B cell (primary cell): ENCODE measurements at regions not wholly inside any gene's neighbourhood (a gene's known extent, or its start where the extent isn't known, plus 50 kb on each side); places are given as distances from the start of the nearest gene placed in this dataset.
A peak's percentile ranks its signal among the peaks of the same experiment; 100 is the strongest.

Source experiments
- ATAC-seq: fragments of 200-7000 bp; cut with Tn5 transposase; one replicate; pipeline ENCODE4 v1.10.0; 2021; ENCODE audit warnings: low read depth, mild to moderate bottlenecking, moderate number of reproducible peaks, moderate library complexity
- CTCF ChIA-PET: fragments of 350-600 bp; sonication (Branson Sonifier 250); formaldehyde crosslinking; loops from one replicate; lab custom pipeline; 2021; ENCODE audit warnings: antibody characterized with exemption, inconsistent platforms; lab: Charles Lee
- POLR2A ChIA-PET: fragments of 350-600 bp; sonication (Branson Sonifier 250); formaldehyde crosslinking; loops from one replicate; lab custom pipeline; 2021; ENCODE audit warnings: antibody characterized with exemption; lab: Charles Lee
- DNase-seq: peaks from one replicate; pipeline ENCODE4 v3.0.0; 2013
- H2AFZ ChIP-seq: 2 replicates; pipeline ENCODE4 v1.6.1; 2012; ENCODE audit warnings: mild to moderate bottlenecking, low read depth, low read length; ENCODE audit not compliant: insufficient read depth, poor library complexity, severe bottlenecking
- H3K27ac ChIP-seq, 2 donors: 1 replicate in 1 of 2; 2 replicates in 1 of 2; pipeline ENCODE4 v1.5.1; 2012 to 2013; ENCODE audit warnings: low read length in 2 of 2, mild to moderate bottlenecking in 2 of 2, moderate library complexity in 1 of 2
- H3K27me3 ChIP-seq, 4 experiments: fragments of 200-600 bp in 1 of 4; sonication (generic) in 1 of 4; replicated peaks in 1 of 4; 1 replicate in 2 of 4; 2 replicates in 2 of 4; pipeline versions ENCODE4 v1.6.1 to v1.7.0; 2013 to 2016; ENCODE audit warnings: low read length in 3 of 4, mild to moderate bottlenecking in 2 of 4, mixed read lengths in 1 of 4, moderate library complexity in 1 of 4; ENCODE audit not compliant: insufficient read depth in 4 of 4, control insufficient read depth in 3 of 4; ENCODE audit errors: control extremely low read depth in 1 of 4
- H3K36me3 ChIP-seq, 2 experiments: replicated peaks in 1 of 2; 1 replicate in 1 of 2; 2 replicates in 1 of 2; pipeline versions ENCODE4 v1.6.1 to v1.7.1; 2013; ENCODE audit warnings: low read length in 1 of 2; ENCODE audit not compliant: insufficient read depth in 2 of 2, control insufficient read depth in 1 of 2; ENCODE audit errors: control extremely low read depth in 1 of 2, extremely low read depth in 1 of 2
- H3K4me1 ChIP-seq, 2 donors: fragments of 200-600 bp in 1 of 2; sonication (generic) in 1 of 2; 1 replicate in 1 of 2; 2 replicates in 1 of 2; pipeline versions ENCODE4 v1.5.1 to v1.6.1; 2013 to 2017; ENCODE audit warnings: low read length in 2 of 2; ENCODE audit not compliant: control insufficient read depth in 2 of 2, insufficient read depth in 2 of 2
- H3K4me2 ChIP-seq: replicated peaks from 2 replicates; pipeline ENCODE3; 2012; ENCODE audit warnings: mild to moderate bottlenecking, low read depth, low read length; ENCODE audit not compliant: poor library complexity, severe bottlenecking
- H3K4me3 ChIP-seq, 5 experiments: fragments of 200-600 bp in 1 of 5; sonication (generic) in 1 of 5; 1 replicate in 3 of 5; 2 replicates in 2 of 5; pipeline versions ENCODE4 v1.5.1 to v1.7.0; 2011 to 2016; ENCODE audit warnings: low read length in 4 of 5, mild to moderate bottlenecking in 4 of 5, low read depth in 2 of 5, control low read depth in 1 of 5, moderate library complexity in 1 of 5; ENCODE audit not compliant: insufficient read depth in 1 of 5; ENCODE audit errors: control extremely low read depth in 1 of 5, extremely low read depth in 1 of 5
- H3K79me2 ChIP-seq: fragments of 200-600 bp; sonication (generic); one replicate; pipeline ENCODE4 v1.6.0; 2016; ENCODE audit warnings: low read length; ENCODE audit not compliant: control insufficient read depth, insufficient read depth
- H3K9ac ChIP-seq: fragments of 200-600 bp; sonication (generic); 2 replicates; pipeline ENCODE4 v1.6.1; 2017; ENCODE audit warnings: mild to moderate bottlenecking, low read length, moderate library complexity
- H3K9me3 ChIP-seq, 3 donors: one replicate each; pipeline versions ENCODE4 v1.6.1 to v1.7.1; 2013; ENCODE audit warnings: low read length in 2 of 3; ENCODE audit not compliant: control insufficient read depth in 2 of 3, insufficient read depth in 1 of 3; ENCODE audit errors: control extremely low read depth in 1 of 3
- H4K20me1 ChIP-seq: 2 replicates; pipeline ENCODE4 v1.6.0; 2012; ENCODE audit warnings: mild to moderate bottlenecking, low read length; ENCODE audit not compliant: insufficient read depth, control insufficient read depth, poor library complexity, severe bottlenecking
- H3K27ac Mint-ChIP-seq: one replicate; pipeline ENCODE4 v1.8.0; 2021; ENCODE audit warnings: mixed read lengths
- H3K27me3 Mint-ChIP-seq: one replicate; pipeline ENCODE4 v1.8.0; 2021; ENCODE audit warnings: mixed read lengths
- H3K4me1 Mint-ChIP-seq: one replicate; pipeline ENCODE4 v1.8.0; 2021; ENCODE audit warnings: mixed read lengths
- H3K4me3 Mint-ChIP-seq: one replicate; pipeline ENCODE4 v1.8.0; 2021; ENCODE audit warnings: mixed read lengths
- H3K9me3 Mint-ChIP-seq: one replicate; pipeline ENCODE4 v1.8.0; 2022; ENCODE audit warnings: mixed read lengths; ENCODE audit not compliant: insufficient read depth
- CTCF ChIP-seq: fragments of 200-600 bp; IDR thresholded peaks from one replicate; pipeline ENCODE4 v1.8.0; 2022; ENCODE audit warnings: antibody characterized with exemption, mild to moderate bottlenecking
- EZH2 ChIP-seq: IDR thresholded peaks from 2 replicates; pipeline ENCODE4 v1.6.1; 2012; ENCODE audit warnings: borderline replicate concordance, low read depth, mild to moderate bottlenecking, moderate library complexity, low read length; ENCODE audit not compliant: insufficient read depth, poor library complexity, severe bottlenecking
- WGBS: methylation state at CpG from one replicate; pipeline ENCODE4 v1.1.5; 2013; ENCODE audit warnings: missing lambda C conversion rate; ENCODE audit not compliant: insufficient coverage; 5-methylcytosine and 5-hydroxymethylcytosine counted together
- intact Hi-C: fragments of 100-400 bp; cut with micrococcal nuclease; formaldehyde crosslinking; loops from one replicate; pipeline ENCODE4 v1.10.0; 2022

- H3K4me3 ChIP-seq = no peak overlapping the region
- H3K4me1 Mint-ChIP-seq = peaks cover 12% of the 10 kb centered on the region
- H3K9ac ChIP-seq = no peak overlapping the region
- POLR2A ChIA-PET = no interaction called here
- no peak overlapping the region for H3K4me2 ChIP-seq
- peaks cover 11% of the 10 kb centered on the region in 2 donors for H3K4me1 ChIP-seq
- no peak overlapping the region for H3K4me3 Mint-ChIP-seq
- ATAC-seq (no peak), DNase-seq (no peak)
- no peaks in the 10 kb centered on the region for H4K20me1 ChIP-seq
- no peaks in the 10 kb centered on the region for H3K27me3 ChIP-seq
- no peak for TF ChIP-seq CTCF
- no peak for TF ChIP-seq EZH2
- intact Hi-C loops = no loop called here
- H3K27me3 Mint-ChIP-seq = no peaks in the 10 kb centered on the region
- no peak overlapping the region for H3K27ac ChIP-seq
- H2AFZ ChIP-seq = no peak overlapping the region
- H3K27ac Mint-ChIP-seq = no peak overlapping the region
- no peaks in the 10 kb centered on the region for H3K36me3 ChIP-seq
- peaks cover 5% of the 10 kb centered on the region for H3K9me3 Mint-ChIP-seq
- 79% methylated on average over 2 of the region's 2 CpGs for WGBS
- CTCF ChIA-PET = no interaction called here
- no peaks in the 10 kb centered on the region for H3K9me3 ChIP-seq
- no peaks in the 10 kb centered on the region for H3K79me2 ChIP-seq
These were observed 186.7 kb downstream of the GRIN2B start for GRCh38 chr12:13794706-13795105.

- Histone ChIP-seq H3K27me3 (no peaks in the 10 kb centered on the region), H3K4me1 (peaks cover 11 to 17% of the 10 kb centered on the region in 2 donors), H4K20me1 (no peaks in the 10 kb centered on the region), H3K9me3 (no peaks in the 10 kb centered on the region), H3K4me3 (no peak overlapping the region), H3K79me2 (no peaks in the 10 kb centered on the region), H2AFZ (no peak overlapping the region), H3K27ac (no peak overlapping the region), H3K4me2 (peak overlapping the region; percentile 9), H3K9ac (no peak overlapping the region), H3K36me3 (no peaks in the 10 kb centered on the region)
- Mint-ChIP-seq H3K27ac (peak overlapping the region; percentile 8), H3K4me3 (no peak overlapping the region), H3K9me3 (peaks cover 4% of the 10 kb centered on the region), H3K4me1 (peaks cover 17% of the 10 kb centered on the region), H3K27me3 (peaks cover 3% of the 10 kb centered on the region)
- TF ChIP-seq EZH2 (no peak), CTCF (no peak)
- WGBS = no CpG with 5 or more reads among the region's 1 CpG
- intact Hi-C loops = no loop called here
- ATAC-seq (no peak), DNase-seq (peak; percentile 39)
- POLR2A ChIA-PET = no interaction called here
- CTCF ChIA-PET = no interaction called here
These were observed 191.1 kb downstream of the GRIN2B start for GRCh38 chr12:13790317-13790716.
